IMR-90 (cell line): ENCODE measurements at regions not wholly inside any gene's neighbourhood (a gene's known extent, or its start where the extent isn't known, plus 50 kb on each side); places are given as distances from the start of the nearest gene placed in this dataset.

Experiments
- ATAC-seq: fragments of 200-7000 bp; cut with Tn5 transposase; 2 replicates; pipeline ENCODE4 v1.9.1; 2020; ENCODE audit warnings: low read depth, mild to moderate bottlenecking, moderate library complexity
- BruUV-seq: library from RNA; stranded (reverse); fragments of 400-500 nt; replicated peaks from 2 replicates; lab custom pipeline; 2021; lab: Mats Ljungman, UMichigan
- CTCF ChIA-PET: fragments of 300-600 bp; formaldehyde crosslinking; extraction: SDS; loops from one replicate; lab custom pipeline; 2021; ENCODE audit warnings: antibody characterized with exemption; lab: Yijun Ruan, JAX
- POLR2A ChIA-PET: fragments of 300-600 bp; sonication (Branson Sonifier 250); formaldehyde crosslinking; loops from one replicate; lab custom pipeline; 2022; ENCODE audit warnings: antibody characterized with exemption; ENCODE audit not compliant: unreplicated experiment; lab: Charles Lee
- DNase-seq: peaks from one replicate; pipeline ENCODE4 v3.0.0; 2013
- H2AFZ ChIP-seq: replicated peaks from 2 replicates; pipeline ENCODE3; 2013; ENCODE audit warnings: low read length, mild to moderate bottlenecking; ENCODE audit not compliant: poor library complexity
- H2AK5ac ChIP-seq: 2 replicates; pipeline ENCODE4 v1.6.1; 2013; ENCODE audit warnings: low read depth, low read length, inconsistent platforms
- H2AK9ac ChIP-seq: replicated peaks from 2 replicates; pipeline ENCODE3; 2013; ENCODE audit warnings: mild to moderate bottlenecking, low read depth, low read length, moderate library complexity; ENCODE audit not compliant: poor library complexity
- H2BK120ac ChIP-seq: 2 replicates; pipeline ENCODE4 v1.6.1; 2013; ENCODE audit warnings: low read depth, low read length, inconsistent platforms
- H2BK15ac ChIP-seq: 3 replicates; pipeline ENCODE4 v1.6.1; 2013; ENCODE audit warnings: low read depth, low read length, inconsistent platforms
- H2BK20ac ChIP-seq: 2 replicates; pipeline ENCODE4 v1.6.1; 2013; ENCODE audit warnings: low read depth, mild to moderate bottlenecking, inconsistent platforms, low read length, moderate library complexity
- H2BK5ac ChIP-seq: 2 replicates; pipeline ENCODE4 v1.6.1; 2013; ENCODE audit warnings: mild to moderate bottlenecking, low read depth, low read length, inconsistent platforms; ENCODE audit not compliant: poor library complexity, severe bottlenecking
- H3K14ac ChIP-seq: replicated peaks from 2 replicates; pipeline ENCODE4 v1.6.1; 2013; ENCODE audit warnings: low read depth, low read length, inconsistent platforms
- H3K18ac ChIP-seq: 2 replicates; pipeline ENCODE4 v1.6.1; 2013; ENCODE audit warnings: low read depth, low read length, control low read depth
- H3K23ac ChIP-seq: 2 replicates; pipeline ENCODE4 v1.6.1; 2013; ENCODE audit warnings: low read depth, low read length, inconsistent platforms
- H3K27ac ChIP-seq: 2 replicates; pipeline ENCODE4 v1.5.1; 2013; ENCODE audit warnings: mild to moderate bottlenecking, control low read depth, low read length; ENCODE audit not compliant: insufficient read depth
- H3K27me3 ChIP-seq: 2 replicates; pipeline ENCODE4 v1.6.1; 2013; ENCODE audit warnings: low read length; ENCODE audit not compliant: control insufficient read depth, insufficient read depth
- H3K36me3 ChIP-seq: 2 replicates; pipeline ENCODE4 v1.6.1; 2013; ENCODE audit warnings: low read length, mixed read lengths; ENCODE audit not compliant: control insufficient read depth, insufficient read depth
- H3K4ac ChIP-seq: 2 replicates; pipeline ENCODE4 v1.6.1; 2013; ENCODE audit warnings: low read depth, low read length, inconsistent platforms
- H3K4me1 ChIP-seq: 2 replicates; pipeline ENCODE4 v1.6.1; 2013; ENCODE audit warnings: low read length, mixed read lengths; ENCODE audit not compliant: control insufficient read depth, insufficient read depth
- H3K4me2 ChIP-seq: 2 replicates; pipeline ENCODE4 v1.6.1; 2013; ENCODE audit warnings: low read depth, mild to moderate bottlenecking, control low read depth, low read length, moderate library complexity
- H3K4me3 ChIP-seq: 2 replicates; pipeline ENCODE4 v1.5.1; 2013; ENCODE audit warnings: low read depth, mild to moderate bottlenecking, control low read depth, low read length, moderate library complexity; ENCODE audit not compliant: insufficient read depth
- H3K56ac ChIP-seq: 2 replicates; pipeline ENCODE4 v1.6.1; 2013; ENCODE audit warnings: low read length, inconsistent platforms; ENCODE audit not compliant: insufficient read depth; ENCODE audit errors: extremely low read depth
- H3K79me1 ChIP-seq, 2 experiments: 2 replicates each; pipeline ENCODE4 v1.6.1; 2013; ENCODE audit warnings: low read length in 2 of 2, inconsistent platforms in 1 of 2, low read depth in 1 of 2
- H3K9ac ChIP-seq: 2 replicates; pipeline ENCODE4 v1.6.1; 2013; ENCODE audit warnings: low read depth, low read length, control low read depth
- H3K9me1 ChIP-seq: 2 replicates; pipeline ENCODE4 v1.6.1; 2013; ENCODE audit warnings: low read length, inconsistent platforms; ENCODE audit not compliant: insufficient read depth
- H3K9me3 ChIP-seq: 2 replicates; pipeline ENCODE4 v1.6.1; 2013; ENCODE audit warnings: low read length; ENCODE audit not compliant: control insufficient read depth, insufficient read depth
- H4K20me1 ChIP-seq: 2 replicates; pipeline ENCODE4 v1.6.1; 2013; ENCODE audit warnings: low read length, inconsistent platforms; ENCODE audit not compliant: insufficient read depth
- H4K5ac ChIP-seq: 2 replicates; pipeline ENCODE4 v1.6.1; 2013; ENCODE audit warnings: mild to moderate bottlenecking, low read depth, low read length, control low read depth
- H4K8ac ChIP-seq, 2 experiments: 2 replicates each; pipeline ENCODE4 v1.6.1; 2013; ENCODE audit warnings: low read depth in 2 of 2, low read length in 2 of 2, control low read depth in 1 of 2, inconsistent platforms in 1 of 2
- H4K91ac ChIP-seq: 2 replicates; pipeline ENCODE4 v1.6.1; 2013; ENCODE audit warnings: low read depth, low read length, inconsistent platforms; ENCODE audit not compliant: insufficient read depth
- BHLHE40 ChIP-seq: fragments of 150-350 bp; IDR thresholded peaks from 2 replicates; pipeline ENCODE4 v1.6.1; 2016; ENCODE audit warnings: mild to moderate bottlenecking, low read depth, low read length
- CEBPB ChIP-seq: IDR thresholded peaks from 2 replicates; pipeline ENCODE4 v1.6.1; 2012; ENCODE audit warnings: low read depth, low read length, improper control_type of control experiment
- CHD1 ChIP-seq: IDR thresholded peaks from 2 replicates; pipeline ENCODE4 v1.6.1; 2012; ENCODE audit warnings: low read depth, low read length, improper control_type of control experiment
- FOS ChIP-seq: fragments of 150-350 bp; IDR thresholded peaks from 2 replicates; pipeline ENCODE4 v1.6.1; 2016; ENCODE audit warnings: low read depth, low read length
- MAFK ChIP-seq: IDR thresholded peaks from 2 replicates; pipeline ENCODE4 v1.6.1; 2012; ENCODE audit warnings: low read depth, low read length, improper control_type of control experiment
- MAZ ChIP-seq: IDR thresholded peaks from 2 replicates; pipeline ENCODE4 v1.6.1; 2012; ENCODE audit warnings: low read depth, mild to moderate bottlenecking, low read length, improper control_type of control experiment, moderate library complexity, borderline replicate concordance
- MXI1 ChIP-seq: IDR thresholded peaks from 2 replicates; pipeline ENCODE4 v1.6.1; 2012; ENCODE audit warnings: low read depth, mild to moderate bottlenecking, low read length, moderate library complexity, borderline replicate concordance
- NFE2L2 ChIP-seq: fragments of 150-350 bp; IDR thresholded peaks from 2 replicates; pipeline ENCODE4 v1.6.1; 2016; ENCODE audit warnings: low read depth, mild to moderate bottlenecking, low read length
- POLR2A ChIP-seq: IDR thresholded peaks from 2 replicates; pipeline ENCODE4 v1.6.1; 2012; ENCODE audit warnings: mild to moderate bottlenecking, low read depth, low read length
- RAD21 ChIP-seq: IDR thresholded peaks from 2 replicates; pipeline ENCODE4 v1.6.1; 2012; ENCODE audit warnings: low read length, improper control_type of control experiment
- RCOR1 ChIP-seq: IDR thresholded peaks from 2 replicates; pipeline ENCODE4 v1.6.1; 2012; ENCODE audit warnings: mild to moderate bottlenecking, low read length, improper control_type of control experiment; ENCODE audit not compliant: insufficient replicate concordance
- RFX5 ChIP-seq: IDR thresholded peaks from 2 replicates; pipeline ENCODE4 v1.8.0; 2012; ENCODE audit warnings: low read depth, mild to moderate bottlenecking, low read length, moderate library complexity
- SMC3 ChIP-seq: fragments of 150-350 bp; IDR thresholded peaks from 2 replicates; pipeline ENCODE4 v1.6.1; 2016; ENCODE audit warnings: low read depth, mild to moderate bottlenecking, antibody characterized with exemption, low read length, moderate library complexity
- WGBS, 2 experiments: methylation state at CpG; one replicate each; pipeline versions ENCODE4 v1.1.5 to v1.1.7; 2013; ENCODE audit warnings: missing lambda C conversion rate in 2 of 2; ENCODE audit not compliant: insufficient read length in 1 of 2; ENCODE audit errors: extremely low coverage in 2 of 2; 5-methylcytosine and 5-hydroxymethylcytosine counted together
- dilution Hi-C: fragments of 300-500 bp; cut with HindIII; formaldehyde crosslinking; loops from one replicate; pipeline ENCODE4 v1.14.3; 2018; ENCODE audit warnings: low sequenced_read_pairs; ENCODE audit not compliant: unreplicated experiment
- in situ Hi-C: fragments of 300-500 bp; cut with MboI; formaldehyde crosslinking; loops from 3 replicates; pipeline ENCODE4 v1.14.3; 2019; ENCODE audit warnings: low sequenced_read_pairs, inconsistent platforms, mixed read lengths
- intact Hi-C: fragments of 100-400 bp; cut with micrococcal nuclease; formaldehyde crosslinking; loops from 2 replicates; pipeline ENCODE4 v1.10.0; 2022
- TF ChIP-seq, protein P1 (sequence below): fragments of 150-350 bp; IDR thresholded peaks from 2 replicates; pipeline ENCODE4 v1.6.1; 2016; ENCODE audit warnings: low read depth, mild to moderate bottlenecking, low read length, moderate library complexity, borderline replicate concordance
- TF ChIP-seq, protein P2 (sequence below): fragments of 150-350 bp; IDR thresholded peaks from 2 replicates; pipeline ENCODE4 v1.6.1; 2017; ENCODE audit warnings: mild to moderate bottlenecking, antibody characterized with exemption, low read length, low read depth
- TF ChIP-seq, protein P3 (sequence below): conservative IDR thresholded peaks from 2 replicates; pipeline ENCODE4 v1.5.1; 2012; ENCODE audit warnings: mild to moderate bottlenecking, low read depth, low read length, improper control_type of control experiment

DNA sequence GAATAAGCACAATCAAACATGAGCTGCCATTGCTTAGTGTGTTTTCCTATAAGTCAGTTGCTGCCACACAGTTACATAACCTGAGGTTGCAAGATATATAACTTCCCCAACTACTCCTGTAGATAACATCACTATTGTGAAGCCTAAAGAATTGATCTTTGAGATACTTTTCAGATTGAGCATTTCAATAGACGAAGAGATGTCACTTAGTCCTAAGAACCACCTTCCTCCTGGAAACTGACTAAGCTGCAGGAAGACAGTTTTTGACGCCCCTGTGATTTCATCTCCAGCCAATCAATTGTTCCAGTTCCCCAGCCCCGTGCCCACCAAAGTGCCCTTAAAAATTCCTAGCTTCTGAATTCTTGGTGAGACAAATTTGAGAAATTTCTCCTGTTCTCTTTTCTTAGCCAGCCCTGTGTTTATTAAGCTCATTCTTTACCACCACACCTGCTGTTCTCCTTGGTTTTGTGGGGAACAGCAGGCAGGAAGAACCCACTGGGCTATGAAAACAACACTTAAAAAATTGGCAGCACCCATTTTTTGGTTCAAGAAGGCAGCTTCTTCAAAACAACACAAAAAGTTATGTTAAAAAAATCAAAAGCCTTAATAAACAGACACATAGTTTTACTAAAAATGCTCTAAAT lies 317.1 kb upstream of the PABPC4L start:
- H3K4me2 ChIP-seq, result no peak overlapping the region
- intact Hi-C loops (no loop called here), in situ Hi-C loops (no loop called here), dilution Hi-C loops (no loop called here)
- no peak overlapping the region for H2AK5ac ChIP-seq
- H4K20me1 ChIP-seq, result no peaks in the 10 kb centered on the region
- CTCF ChIA-PET, result no interaction called here
- H3K23ac ChIP-seq, result no peak overlapping the region
- no peak overlapping the region for H2BK120ac ChIP-seq
- POLR2A ChIA-PET, result no interaction called here
- H3K14ac ChIP-seq, result no peak overlapping the region
- TF ChIP-seq MAZ (no peak), RAD21 (no peak), NFE2L2 (no peak), RCOR1 (no peak), CHD1 (no peak), SMC3 (no peak), POLR2A (no peak), MXI1 (no peak), RFX5 (no peak), BHLHE40 (no peak), MAFK (no peak), FOS (no peak), CEBPB (no peak)
- TF ChIP-seq, protein P1, sequence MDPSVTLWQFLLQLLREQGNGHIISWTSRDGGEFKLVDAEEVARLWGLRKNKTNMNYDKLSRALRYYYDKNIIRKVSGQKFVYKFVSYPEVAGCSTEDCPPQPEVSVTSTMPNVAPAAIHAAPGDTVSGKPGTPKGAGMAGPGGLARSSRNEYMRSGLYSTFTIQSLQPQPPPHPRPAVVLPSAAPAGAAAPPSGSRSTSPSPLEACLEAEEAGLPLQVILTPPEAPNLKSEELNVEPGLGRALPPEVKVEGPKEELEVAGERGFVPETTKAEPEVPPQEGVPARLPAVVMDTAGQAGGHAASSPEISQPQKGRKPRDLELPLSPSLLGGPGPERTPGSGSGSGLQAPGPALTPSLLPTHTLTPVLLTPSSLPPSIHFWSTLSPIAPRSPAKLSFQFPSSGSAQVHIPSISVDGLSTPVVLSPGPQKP, result no peak
- TF ChIP-seq, protein P2, sequence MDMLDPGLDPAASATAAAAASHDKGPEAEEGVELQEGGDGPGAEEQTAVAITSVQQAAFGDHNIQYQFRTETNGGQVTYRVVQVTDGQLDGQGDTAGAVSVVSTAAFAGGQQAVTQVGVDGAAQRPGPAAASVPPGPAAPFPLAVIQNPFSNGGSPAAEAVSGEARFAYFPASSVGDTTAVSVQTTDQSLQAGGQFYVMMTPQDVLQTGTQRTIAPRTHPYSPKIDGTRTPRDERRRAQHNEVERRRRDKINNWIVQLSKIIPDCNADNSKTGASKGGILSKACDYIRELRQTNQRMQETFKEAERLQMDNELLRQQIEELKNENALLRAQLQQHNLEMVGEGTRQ, result no peak
- TF ChIP-seq, protein P3, sequence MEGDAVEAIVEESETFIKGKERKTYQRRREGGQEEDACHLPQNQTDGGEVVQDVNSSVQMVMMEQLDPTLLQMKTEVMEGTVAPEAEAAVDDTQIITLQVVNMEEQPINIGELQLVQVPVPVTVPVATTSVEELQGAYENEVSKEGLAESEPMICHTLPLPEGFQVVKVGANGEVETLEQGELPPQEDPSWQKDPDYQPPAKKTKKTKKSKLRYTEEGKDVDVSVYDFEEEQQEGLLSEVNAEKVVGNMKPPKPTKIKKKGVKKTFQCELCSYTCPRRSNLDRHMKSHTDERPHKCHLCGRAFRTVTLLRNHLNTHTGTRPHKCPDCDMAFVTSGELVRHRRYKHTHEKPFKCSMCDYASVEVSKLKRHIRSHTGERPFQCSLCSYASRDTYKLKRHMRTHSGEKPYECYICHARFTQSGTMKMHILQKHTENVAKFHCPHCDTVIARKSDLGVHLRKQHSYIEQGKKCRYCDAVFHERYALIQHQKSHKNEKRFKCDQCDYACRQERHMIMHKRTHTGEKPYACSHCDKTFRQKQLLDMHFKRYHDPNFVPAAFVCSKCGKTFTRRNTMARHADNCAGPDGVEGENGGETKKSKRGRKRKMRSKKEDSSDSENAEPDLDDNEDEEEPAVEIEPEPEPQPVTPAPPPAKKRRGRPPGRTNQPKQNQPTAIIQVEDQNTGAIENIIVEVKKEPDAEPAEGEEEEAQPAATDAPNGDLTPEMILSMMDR, result no peak
- H3K27ac ChIP-seq, result no peak overlapping the region
- H3K27me3 ChIP-seq, result no peaks in the 10 kb centered on the region
- H4K5ac ChIP-seq, result no peak overlapping the region
- no peaks in the 10 kb centered on the region for H3K4me1 ChIP-seq
- H3K9ac ChIP-seq, result no peak overlapping the region
- ATAC-seq (no peak), DNase-seq (no peak)
- no peak overlapping the region for H2BK15ac ChIP-seq
- no peak overlapping the region for H2BK5ac ChIP-seq
- H3K79me1 ChIP-seq, result no peaks in the 10 kb centered on the region
- H2AFZ ChIP-seq, result no peak overlapping the region
- no CpG with 5 or more reads among the region's 3 CpGs for WGBS, 2 experiments
- no peak overlapping the region for H3K4me3 ChIP-seq
- H2BK20ac ChIP-seq, result no peak overlapping the region
- no TSS peak for BruUV-seq
- no peak overlapping the region for H3K4ac ChIP-seq
- no peak overlapping the region for H3K56ac ChIP-seq
- peaks cover 2% of the 10 kb centered on the region; the same call in 1 of the 2 replicates for H3K9me3 ChIP-seq
- H3K18ac ChIP-seq, result no peak overlapping the region
- H4K91ac ChIP-seq, result no peak overlapping the region
- no peak overlapping the region for H4K8ac ChIP-seq
- H3K9me1 ChIP-seq, result no peaks in the 10 kb centered on the region
- H2AK9ac ChIP-seq, result no peak overlapping the region
- no peaks in the 10 kb centered on the region for H3K36me3 ChIP-seq
